ENCODE measurements at regions not wholly inside any gene's neighbourhood (a gene's known extent, or its start where the extent isn't known, plus 50 kb on each side); places are given as distances from the start of the nearest gene placed in this dataset.

DNA sequence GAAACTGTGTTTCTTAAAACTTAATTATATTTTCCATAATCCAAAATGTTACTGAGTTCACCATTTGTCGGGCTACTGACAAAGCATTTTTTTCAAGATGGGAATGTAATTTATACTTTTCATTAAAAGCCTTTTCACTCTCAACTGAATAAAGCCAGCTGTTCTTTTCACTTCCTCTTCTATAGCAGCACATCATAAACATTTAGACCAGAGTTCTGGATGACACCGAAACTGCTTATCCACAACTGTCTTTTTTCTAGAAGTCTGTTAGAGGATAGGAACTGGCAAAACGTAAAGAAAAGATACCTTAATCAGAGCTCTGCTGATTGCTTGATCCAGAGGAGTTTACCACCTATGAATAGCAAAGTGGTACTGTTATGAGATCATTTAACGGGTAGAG, 594.7 kb downstream of the ADGRL2 start:
- no peak for DNase-seq (ENCODE audit: low read depth, low spot score)
- Mint-ChIP-seq H3K27me3 (ENCODE audit: low read depth) (no peaks in the 10 kb centered on the region), H3K4me3 (no peak overlapping the region), H3K36me3 (ENCODE audit: low read depth) (no peaks in the 10 kb centered on the region), H3K9me3 (peaks cover 3% of the 10 kb centered on the region), H3K27ac (ENCODE audit: unreplicated experiment) (no peak overlapping the region), H3K4me1 (peaks cover 17% of the 10 kb centered on the region)
- TF ChIP-seq CTCF (conservative IDR thresholded peaks at IDR 0.05), result no peak

- H3K27me3 Mint-ChIP-seq (ENCODE audit: low read depth), result no peaks in the 10 kb centered on the region
- DNase-seq (ENCODE audit: low read depth, low spot score), result no peak
- no peak for TF ChIP-seq CTCF (conservative IDR thresholded peaks at IDR 0.05)
- H3K4me1 Mint-ChIP-seq, result peaks cover 26% of the 10 kb centered on the region
- no peak overlapping the region for H3K4me3 Mint-ChIP-seq
- peaks cover 3% of the 10 kb centered on the region for H3K9me3 Mint-ChIP-seq
- H3K27ac Mint-ChIP-seq (ENCODE audit: unreplicated experiment), result no peak overlapping the region
- no peaks in the 10 kb centered on the region for H3K36me3 Mint-ChIP-seq (ENCODE audit: low read depth)
These were observed 592.2 kb downstream of the ADGRL2 start for GRCh38 chr1:82392946-82393345.

- DNase-seq (ENCODE audit: low read depth, low spot score), result no peak
- H3K4me3 Mint-ChIP-seq, result no peak overlapping the region
- H3K27me3 Mint-ChIP-seq (ENCODE audit: low read depth), result no peaks in the 10 kb centered on the region
- peaks cover 27% of the 10 kb centered on the region for H3K4me1 Mint-ChIP-seq
- no peak for TF ChIP-seq CTCF (conservative IDR thresholded peaks at IDR 0.05)
- H3K9me3 Mint-ChIP-seq, result peaks cover 3% of the 10 kb centered on the region
- no peaks in the 10 kb centered on the region for H3K36me3 Mint-ChIP-seq (ENCODE audit: low read depth)
- no peak overlapping the region for H3K27ac Mint-ChIP-seq (ENCODE audit: unreplicated experiment)
These were observed 591.8 kb downstream of the ADGRL2 start for GRCh38 chr1:82392513-82392912.

GRCh38 chr1:82391712-82392111, 591.0 kb downstream of the ADGRL2 start:
- Mint-ChIP-seq H3K4me1 (peaks cover 35% of the 10 kb centered on the region), H3K36me3 (ENCODE audit: low read depth) (no peaks in the 10 kb centered on the region), H3K4me3 (no peak overlapping the region), H3K9me3 (peaks cover 3% of the 10 kb centered on the region), H3K27me3 (ENCODE audit: low read depth) (no peaks in the 10 kb centered on the region), H3K27ac (ENCODE audit: unreplicated experiment) (no peak overlapping the region)
- no peak for TF ChIP-seq CTCF (conservative IDR thresholded peaks at IDR 0.05)
- DNase-seq (ENCODE audit: low read depth, low spot score), result no peak

- Mint-ChIP-seq H3K4me3 (no peak overlapping the region), H3K27ac (ENCODE audit: unreplicated experiment) (no peak overlapping the region), H3K9me3 (peaks cover 3% of the 10 kb centered on the region), H3K36me3 (ENCODE audit: low read depth) (no peaks in the 10 kb centered on the region), H3K4me1 (peaks cover 42% of the 10 kb centered on the region), H3K27me3 (ENCODE audit: low read depth) (no peaks in the 10 kb centered on the region)
- no peak for DNase-seq (ENCODE audit: low read depth, low spot score)
- no peak for TF ChIP-seq CTCF (conservative IDR thresholded peaks at IDR 0.05)
These were observed 589.9 kb downstream of the ADGRL2 start for GRCh38 chr1:82390627-82391026.

DNA sequence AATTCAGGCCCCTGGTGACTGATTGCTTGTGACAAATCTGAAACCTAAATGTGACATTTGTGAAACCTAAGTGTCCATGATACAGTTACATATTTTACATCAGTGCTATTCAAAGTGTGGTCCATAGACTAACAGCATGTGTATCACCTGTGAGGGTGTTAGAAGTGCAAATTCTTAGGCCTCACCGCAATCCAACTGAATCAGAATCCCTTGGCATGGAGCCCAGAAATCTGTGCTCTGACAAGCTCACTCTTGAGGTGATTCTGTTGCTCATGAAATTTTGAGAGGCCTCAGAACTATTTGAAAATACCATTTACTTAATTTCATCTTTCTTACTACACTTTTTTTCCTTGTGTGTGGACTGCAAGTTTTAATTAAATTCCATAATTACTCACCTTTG, 587.9 kb downstream of the ADGRL2 start:
- no peaks in the 10 kb centered on the region for H3K27me3 Mint-ChIP-seq (ENCODE audit: low read depth)
- no peak for TF ChIP-seq CTCF (conservative IDR thresholded peaks at IDR 0.05)
- no peak overlapping the region for H3K4me3 Mint-ChIP-seq
- DNase-seq (ENCODE audit: low read depth, low spot score), result no peak
- H3K36me3 Mint-ChIP-seq (ENCODE audit: low read depth), result no peaks in the 10 kb centered on the region
- peaks cover 3% of the 10 kb centered on the region for H3K9me3 Mint-ChIP-seq
- H3K4me1 Mint-ChIP-seq, result peaks cover 41% of the 10 kb centered on the region
- no peak overlapping the region for H3K27ac Mint-ChIP-seq (ENCODE audit: unreplicated experiment)
